Stimulated activated naive CD4-positive, alpha-beta T cell treated with Interleukin-2 at 50 U/mL for 16 hours (primary cell): ENCODE measurements at regions not wholly inside any gene's neighbourhood (a gene's known extent, or its start where the extent isn't known, plus 50 kb on each side); places are given as distances from the start of the nearest gene placed in this dataset.

Source experiments
- DNase-seq: peaks from one replicate; lab custom pipeline; 2025; lab: John Stamatoyannopoulos, UW

GRCh38 chr20:51095633-51096521 lies 73.0 kb upstream of the KCNG1 start:
- no peak for DNase-seq

DNA sequence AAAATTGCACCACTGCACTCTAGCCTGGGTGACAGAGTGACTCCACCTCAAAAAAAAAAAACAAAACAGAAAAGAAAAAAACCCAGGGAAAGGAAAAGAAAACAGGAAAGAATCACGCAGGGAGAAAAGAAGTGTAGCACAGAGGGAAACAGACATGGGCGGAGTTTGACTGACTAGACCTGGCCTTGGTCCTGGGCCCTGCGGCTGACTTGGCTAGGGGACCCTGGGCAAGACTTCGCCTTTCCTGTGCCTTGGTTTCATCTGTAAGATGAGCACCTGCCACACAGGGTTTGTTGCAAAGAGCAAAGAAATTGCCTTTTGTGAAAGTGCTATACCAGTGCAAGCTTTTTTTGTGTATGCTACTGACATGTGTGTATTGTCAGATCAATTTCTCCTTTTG lies 71.3 kb upstream of the KCNG1 start:
- DNase-seq, result no peak

DNA sequence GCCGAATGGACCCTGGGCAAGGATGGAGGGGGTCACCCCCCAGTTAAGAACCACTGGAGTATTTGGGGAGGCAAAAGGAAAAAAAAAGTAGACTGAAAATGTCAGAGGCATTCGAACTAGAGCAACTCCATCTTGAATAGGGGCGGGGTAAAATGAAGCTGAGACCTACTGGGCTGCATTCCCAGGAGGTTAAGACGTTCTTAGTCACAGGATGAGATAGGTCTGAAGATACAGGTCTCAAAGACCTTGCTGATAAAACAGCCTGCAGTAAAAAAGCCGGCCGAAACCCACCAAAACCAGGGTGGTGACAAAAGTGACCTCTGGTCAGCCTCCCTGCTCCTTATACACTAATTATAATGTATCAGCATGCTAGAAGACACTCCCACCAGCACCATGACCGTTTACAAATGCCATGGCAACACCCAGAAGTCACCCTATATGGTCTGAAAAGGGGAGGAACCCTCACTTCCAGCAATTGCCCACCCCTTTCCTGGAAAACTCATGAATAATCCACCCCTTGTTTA lies 70.4 kb upstream of the KCNG1 start:
- DNase-seq, result no peak

- no peak for DNase-seq
These were observed 69.4 kb upstream of the KCNG1 start for GRCh38 chr20:51092338-51092737.

- no peak for DNase-seq
These were observed 68.7 kb upstream of the KCNG1 start for GRCh38 chr20:51091406-51092195.

GRCh38 chr20:51089840-51090239 lies 66.9 kb upstream of the KCNG1 start:
- DNase-seq, result no peak

DNA sequence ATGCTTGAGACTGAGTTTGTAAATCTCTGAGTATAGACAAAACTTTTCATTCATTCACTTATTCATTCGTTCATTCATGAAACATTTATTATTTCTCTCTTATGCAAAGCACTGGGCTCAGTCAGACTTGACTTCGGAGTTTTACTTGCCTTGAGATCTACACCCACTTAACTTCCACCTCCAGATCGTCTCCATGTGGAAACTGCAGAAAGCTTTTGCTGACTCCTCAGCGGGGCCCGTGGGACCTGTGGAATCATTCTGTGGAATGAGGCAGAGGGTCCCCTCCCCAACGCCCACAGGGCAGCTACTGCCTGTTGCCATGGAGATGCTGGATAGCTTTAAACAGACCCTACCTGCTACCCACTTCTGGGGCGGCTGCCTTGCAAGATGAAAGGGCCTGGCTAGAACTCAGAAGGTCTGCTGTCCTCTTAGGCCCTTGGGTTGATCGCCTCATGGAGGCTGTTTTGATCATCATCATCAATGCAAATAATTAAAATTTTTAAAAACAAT lies 66.4 kb upstream of the KCNG1 start:
- DNase-seq, result no peak

DNA sequence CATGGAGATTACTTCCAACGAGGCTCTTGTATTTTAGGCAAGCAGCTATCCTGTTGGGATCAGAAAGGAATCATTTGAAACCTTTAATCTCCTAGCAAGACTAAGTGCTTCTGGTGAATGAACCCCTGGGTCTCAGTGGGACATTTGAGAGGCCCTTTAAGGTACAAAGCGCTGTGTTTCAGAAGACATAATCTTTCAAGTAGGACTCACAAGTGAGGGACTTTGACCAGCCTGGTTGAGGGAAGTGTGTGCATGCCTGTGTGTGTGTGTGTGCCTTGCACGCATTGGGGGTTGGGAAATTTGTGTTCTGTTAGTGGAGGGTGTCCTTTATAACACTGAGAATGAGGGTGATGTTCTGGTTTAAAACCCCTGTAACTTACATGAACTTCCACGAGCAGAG lies 64.4 kb upstream of the KCNG1 start:
- DNase-seq, result no peak

DNA sequence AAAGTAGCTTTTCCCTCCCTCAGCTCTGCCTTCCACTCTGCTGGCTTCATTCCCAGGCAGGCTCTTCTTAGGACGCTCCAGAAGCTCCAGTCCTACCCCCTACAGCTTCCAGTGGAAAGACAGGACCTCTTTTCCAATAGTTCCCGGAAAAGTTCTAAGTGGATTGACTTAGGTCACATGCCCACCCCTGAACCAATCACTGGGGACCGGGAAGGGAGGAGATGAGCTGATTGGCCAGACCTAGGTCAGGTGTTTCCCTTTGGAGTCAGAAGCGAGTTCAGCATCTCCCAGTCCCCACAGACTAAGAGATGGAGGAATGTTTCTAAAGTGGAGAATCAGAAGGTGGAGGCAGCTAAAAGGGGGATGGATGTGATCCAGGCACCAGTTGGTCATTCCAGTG lies 62.9 kb upstream of the KCNG1 start:
- no peak for DNase-seq

GRCh38 chr20:51084593-51085377 lies 61.9 kb upstream of the KCNG1 start:
- no peak for DNase-seq

DNA sequence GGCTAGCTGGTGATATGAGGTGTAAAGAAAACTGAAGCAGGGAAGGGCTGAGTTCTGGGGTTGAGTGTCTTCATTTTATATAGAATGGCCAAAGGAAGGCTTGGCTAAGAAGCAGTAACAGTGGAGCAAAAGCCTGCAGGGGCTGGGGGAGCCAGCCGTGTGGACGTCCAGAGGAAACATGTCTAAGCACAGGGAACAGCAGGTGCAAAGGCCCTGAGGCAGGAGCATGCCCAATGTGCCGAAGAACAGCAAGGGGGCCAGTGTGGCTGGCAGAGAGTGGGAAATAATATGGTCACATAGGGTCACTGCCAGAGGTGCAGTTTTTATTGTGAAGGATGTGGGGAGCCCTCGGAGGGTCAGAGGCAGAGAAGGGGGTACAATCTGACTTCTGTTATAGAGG lies 60.5 kb upstream of the KCNG1 start:
- no peak for DNase-seq

GRCh38 chr20:51082988-51083387 lies 60.1 kb upstream of the KCNG1 start:
- DNase-seq, result no peak

- no peak for DNase-seq
These were observed 57.6 kb upstream of the KCNG1 start for GRCh38 chr20:51080516-51080915.

GRCh38 chr20:51079488-51079887 lies 56.6 kb upstream of the KCNG1 start:
- no peak for DNase-seq

DNA sequence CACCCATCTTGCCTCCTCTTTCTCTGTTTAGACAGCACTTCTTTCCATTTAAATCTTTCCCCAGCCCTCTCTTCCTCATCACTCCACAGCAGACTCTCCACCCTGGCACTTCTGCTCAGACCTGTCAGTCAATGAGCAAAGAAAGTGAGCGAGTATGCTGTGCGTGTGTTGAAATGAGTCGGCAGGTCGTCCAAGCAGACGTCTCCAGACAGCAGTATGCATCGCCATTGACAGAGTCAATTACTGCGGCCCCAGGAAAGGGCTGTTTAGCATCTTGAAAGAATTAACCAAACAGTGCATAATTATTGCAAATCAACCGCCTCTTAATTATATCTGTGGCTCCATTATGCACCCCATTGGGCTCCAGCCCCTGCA lies 54.8 kb upstream of the KCNG1 start:
- DNase-seq, result no peak

- DNase-seq, result no peak
These were observed 54.1 kb upstream of the KCNG1 start for GRCh38 chr20:51076786-51077685.

- no peak for DNase-seq
These were observed 51.2 kb upstream of the KCNG1 start for GRCh38 chr20:51074062-51074461.
